CD4-positive, alpha-beta T cell (primary cell): ENCODE measurements at regions not wholly inside any gene's neighbourhood (a gene's known extent, or its start where the extent isn't known, plus 50 kb on each side); places are given as distances from the start of the nearest gene placed in this dataset.

Source experiments
- ATAC-seq: fragments of 200-7000 bp; cut with Tn5 transposase; one replicate; pipeline ENCODE4 v1.10.0; 2022; ENCODE audit warnings: mild to moderate bottlenecking; ENCODE audit not compliant: poor library complexity
- CTCF ChIA-PET: fragments of 350-600 bp; sonication (Branson Sonifier 250); formaldehyde crosslinking; loops from one replicate; lab custom pipeline; 2021; ENCODE audit warnings: antibody characterized with exemption, inconsistent platforms; lab: Charles Lee
- POLR2A ChIA-PET: fragments of 350-600 bp; sonication (Branson Sonifier 250); formaldehyde crosslinking; loops from one replicate; lab custom pipeline; 2021; ENCODE audit warnings: antibody characterized with exemption, inconsistent platforms; lab: Charles Lee
- DNase-seq, 14 experiments: peaks; one replicate each; pipeline ENCODE4 v3.0.0-alpha.2; 2013 to 2020; ENCODE audit warnings: mixed read lengths in 2 of 14
- H3K27ac ChIP-seq, 2 donors: one replicate each; pipeline versions ENCODE4 v1.5.1 to v1.7.0; 2013; ENCODE audit warnings: low read length in 2 of 2, low read depth in 1 of 2, mild to moderate bottlenecking in 1 of 2
- H3K27me3 ChIP-seq, 2 experiments: 1 replicate in 1 of 2; 2 replicates in 1 of 2; pipeline versions ENCODE4 v1.6.1 to v1.7.0; 2013; ENCODE audit warnings: low read length in 2 of 2, control low read depth in 1 of 2, mild to moderate bottlenecking in 1 of 2, moderate library complexity in 1 of 2; ENCODE audit not compliant: insufficient read depth in 2 of 2, control insufficient read depth in 1 of 2
- H3K36me3 ChIP-seq: one replicate; pipeline ENCODE4 v1.6.1; 2013; ENCODE audit warnings: low read length, control low read depth; ENCODE audit not compliant: insufficient read depth
- H3K4me1 ChIP-seq: one replicate; pipeline ENCODE4 v1.6.1; 2013; ENCODE audit warnings: low read length, control low read depth; ENCODE audit not compliant: insufficient read depth
- H3K4me3 ChIP-seq: one replicate; pipeline ENCODE4 v1.5.1; 2013; ENCODE audit warnings: mild to moderate bottlenecking, low read length, moderate library complexity
- H3K9me3 ChIP-seq, 2 experiments: 1 replicate in 1 of 2; 2 replicates in 1 of 2; pipeline versions ENCODE4 v1.6.1 to v1.7.0; 2013; ENCODE audit warnings: low read length in 2 of 2, mild to moderate bottlenecking in 2 of 2, control low read depth in 1 of 2, moderate library complexity in 1 of 2; ENCODE audit not compliant: control insufficient read depth in 1 of 2, insufficient read depth in 1 of 2
- H3K27ac Mint-ChIP-seq: one replicate; pipeline ENCODE4 v1.8.0; 2020; ENCODE audit warnings: mixed read lengths
- H3K27me3 Mint-ChIP-seq: one replicate; pipeline ENCODE4 v1.8.0; 2021; ENCODE audit warnings: mixed read lengths
- H3K36me3 Mint-ChIP-seq: one replicate; pipeline ENCODE4 v1.8.0; 2021; ENCODE audit warnings: low read depth, mixed read lengths
- H3K4me1 Mint-ChIP-seq: one replicate; pipeline ENCODE4 v1.8.0; 2021; ENCODE audit warnings: low read depth, mixed read lengths
- H3K4me3 Mint-ChIP-seq: one replicate; pipeline ENCODE4 v1.8.0; 2020; ENCODE audit warnings: mild to moderate bottlenecking, mixed read lengths
- H3K9me3 Mint-ChIP-seq: one replicate; pipeline ENCODE4 v1.8.0; 2020; ENCODE audit warnings: mixed read lengths
- intact Hi-C, 2 experiments: fragments of 100-400 bp; cut with DNase I in 1 of 2; cut with micrococcal nuclease in 1 of 2; formaldehyde crosslinking; loops; one replicate each; pipeline versions ENCODE4 v1.15.1 to v1.9.0; 2023 to 2025; cut with DNase I, micrococcal nuclease
- TF ChIP-seq, protein P1 (sequence below): fragments of 200-600 bp; IDR thresholded peaks from one replicate; pipeline ENCODE4 v1.8.0; 2022; ENCODE audit warnings: antibody characterized with exemption, mild to moderate bottlenecking

DNA sequence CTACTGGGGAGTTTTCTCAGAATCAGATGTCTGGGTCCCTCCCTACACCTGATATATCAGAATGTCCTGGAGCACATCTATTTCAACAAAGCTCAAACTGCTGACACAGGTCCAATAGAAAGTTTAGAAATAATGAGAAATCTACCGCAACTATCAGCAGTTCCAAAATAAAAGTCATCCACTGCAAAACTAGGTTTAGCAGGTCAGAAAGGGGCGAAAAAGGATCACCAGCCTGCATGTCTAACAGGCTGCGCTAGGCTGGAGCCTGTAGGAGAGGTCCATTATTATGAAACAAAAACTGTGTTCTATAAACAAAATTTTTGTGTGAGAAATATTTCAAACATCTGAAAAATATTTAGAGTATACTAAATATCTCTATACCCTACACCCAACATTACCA, 84.1 kb upstream of the RNF38 start:
- ChIA-PET CTCF (interaction anchor here (0.9 kb wide), 1 partner anchor 32 kb away, joined by 3 read pairs; no protein-coding TSS in a partner anchor), POLR2A (interaction anchor here (6.5 kb wide), 1 partner anchor 12 kb away, joined by 71 read pairs; no protein-coding TSS in a partner anchor)
- no peak overlapping the region for H3K4me3 ChIP-seq
- no peaks in the 10 kb centered on the region for H3K9me3 ChIP-seq
- Mint-ChIP-seq H3K27me3 (no peaks in the 10 kb centered on the region), H3K9me3 (no peaks in the 10 kb centered on the region), H3K36me3 (peaks cover 24% of the 10 kb centered on the region), H3K27ac (peak overlapping the region; percentile 60), H3K4me3 (peak overlapping the region; percentile 59), H3K4me1 (peaks cover 70% of the 10 kb centered on the region)
- H3K4me1 ChIP-seq: peaks cover 35% of the 10 kb centered on the region
- intact Hi-C loops: loop anchor here in 1 of 2 experiments (5.0 to 10.0 kb wide), 2 partner anchors 42 to 1001 kb away; partner anchors contain the start of gene POLR1E
- TF ChIP-seq, protein P1, sequence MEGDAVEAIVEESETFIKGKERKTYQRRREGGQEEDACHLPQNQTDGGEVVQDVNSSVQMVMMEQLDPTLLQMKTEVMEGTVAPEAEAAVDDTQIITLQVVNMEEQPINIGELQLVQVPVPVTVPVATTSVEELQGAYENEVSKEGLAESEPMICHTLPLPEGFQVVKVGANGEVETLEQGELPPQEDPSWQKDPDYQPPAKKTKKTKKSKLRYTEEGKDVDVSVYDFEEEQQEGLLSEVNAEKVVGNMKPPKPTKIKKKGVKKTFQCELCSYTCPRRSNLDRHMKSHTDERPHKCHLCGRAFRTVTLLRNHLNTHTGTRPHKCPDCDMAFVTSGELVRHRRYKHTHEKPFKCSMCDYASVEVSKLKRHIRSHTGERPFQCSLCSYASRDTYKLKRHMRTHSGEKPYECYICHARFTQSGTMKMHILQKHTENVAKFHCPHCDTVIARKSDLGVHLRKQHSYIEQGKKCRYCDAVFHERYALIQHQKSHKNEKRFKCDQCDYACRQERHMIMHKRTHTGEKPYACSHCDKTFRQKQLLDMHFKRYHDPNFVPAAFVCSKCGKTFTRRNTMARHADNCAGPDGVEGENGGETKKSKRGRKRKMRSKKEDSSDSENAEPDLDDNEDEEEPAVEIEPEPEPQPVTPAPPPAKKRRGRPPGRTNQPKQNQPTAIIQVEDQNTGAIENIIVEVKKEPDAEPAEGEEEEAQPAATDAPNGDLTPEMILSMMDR: no peak
- no peaks in the 10 kb centered on the region for H3K27me3 ChIP-seq
- no peak overlapping the region for H3K27ac ChIP-seq
- H3K36me3 ChIP-seq: no peaks in the 10 kb centered on the region
- no peak for ATAC-seq
- DNase-seq: no peak

DNA sequence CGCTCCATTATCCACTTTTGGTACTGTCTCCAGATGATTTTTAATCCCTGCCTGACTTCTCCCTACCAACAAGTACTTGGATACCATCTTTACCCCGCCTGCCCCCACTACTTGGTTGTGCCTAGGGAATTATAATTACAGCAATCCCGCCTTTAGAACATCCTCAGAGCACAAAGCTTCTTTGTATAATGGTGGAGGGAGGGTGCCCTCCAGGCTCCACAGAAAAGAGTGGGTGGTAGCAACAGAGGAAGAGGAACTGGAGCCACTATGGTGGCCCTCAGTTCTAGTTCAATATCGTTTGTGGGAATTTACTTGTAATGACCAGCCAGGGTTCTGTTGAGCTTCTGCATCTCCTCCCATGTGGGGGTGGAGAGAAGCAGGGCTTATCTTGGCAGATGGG, 79.0 kb upstream of the RNF38 start:
- CTCF ChIA-PET: interaction anchor here (1.4 kb wide), 1 partner anchor 72 kb away, joined by 5 read pairs; no protein-coding TSS in a partner anchor
- H3K4me3 Mint-ChIP-seq: no peak overlapping the region
- TF ChIP-seq, protein P1: no peak
- Histone ChIP-seq H3K27ac (no peak overlapping the region), H3K4me3 (no peak overlapping the region), H3K27me3 (no peaks in the 10 kb centered on the region), H3K4me1 (peaks cover 7% of the 10 kb centered on the region), H3K9me3 (no peaks in the 10 kb centered on the region), H3K36me3 (no peaks in the 10 kb centered on the region)
- DNase-seq: no peak
- intact Hi-C loops: no loop called here
- no peaks in the 10 kb centered on the region for H3K9me3 Mint-ChIP-seq
- POLR2A ChIA-PET: interaction anchor here (1.1 to 2.1 kb wide), 3 partner anchors 9 to 37 kb away, joined by 3 to 9 read pairs (median 4); no protein-coding TSS in a partner anchor
- no peak for ATAC-seq
- no peaks in the 10 kb centered on the region for H3K27me3 Mint-ChIP-seq
- H3K4me1 Mint-ChIP-seq: peaks cover 40% of the 10 kb centered on the region
- H3K27ac Mint-ChIP-seq: no peak overlapping the region
- H3K36me3 Mint-ChIP-seq: peaks cover 4% of the 10 kb centered on the region

DNA sequence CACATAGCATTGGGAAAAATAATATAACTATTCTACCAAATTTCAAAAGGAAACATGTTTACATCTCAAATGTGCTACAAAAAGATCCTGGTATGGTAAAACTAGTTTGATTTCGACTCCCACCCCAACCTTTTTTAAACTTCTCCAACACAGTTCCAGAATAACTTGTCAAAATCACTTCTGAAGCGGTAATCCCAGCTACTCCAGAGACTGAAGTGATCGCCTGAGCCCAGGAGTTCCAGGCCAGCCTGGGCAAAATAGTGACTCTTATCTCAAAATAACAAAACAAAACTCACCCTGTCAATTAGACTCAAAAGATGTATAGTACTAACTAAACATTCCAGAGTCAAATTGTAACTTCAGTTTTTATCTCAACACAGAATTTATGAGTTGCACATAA, 71.3 kb upstream of the RNF38 start:
- intact Hi-C loops: loop anchor here in 1 of 2 experiments (2.0 kb wide), 1 partner anchor 15 kb away; no protein-coding TSS in a partner anchor
- peak; percentile 5 for ATAC-seq
- DNase-seq: no peak
- peak overlapping the region; percentile 83 for H3K4me3 Mint-ChIP-seq
- peaks cover 2% of the 10 kb centered on the region for H3K36me3 ChIP-seq
- no peaks in the 10 kb centered on the region for H3K9me3 Mint-ChIP-seq
- CTCF ChIA-PET: interaction anchor here (1.0 kb wide), 1 partner anchor 15 kb away, joined by 3 read pairs; no protein-coding TSS in a partner anchor
- peaks cover 28% of the 10 kb centered on the region for H3K4me1 ChIP-seq
- H3K4me1 Mint-ChIP-seq: peaks cover 42% of the 10 kb centered on the region
- H3K27ac Mint-ChIP-seq: peak overlapping the region; percentile 89
- peaks cover 5% of the 10 kb centered on the region for H3K36me3 Mint-ChIP-seq
- peak overlapping the region; percentile 72 to 79 for H3K27ac ChIP-seq
- TF ChIP-seq, protein P1: no peak
- peak overlapping the region; percentile 46 for H3K4me3 ChIP-seq
- no peaks in the 10 kb centered on the region for H3K27me3 Mint-ChIP-seq
- POLR2A ChIA-PET: interaction anchor here (0.8 to 5.1 kb wide), 6 partner anchors 10 to 71 kb away, joined by 3 to 71 read pairs (median 5); partner anchors contain the start of gene RNF38
- H3K9me3 ChIP-seq: no peaks in the 10 kb centered on the region
- no peaks in the 10 kb centered on the region for H3K27me3 ChIP-seq
